ENCODE measurements at regions not wholly inside any gene's neighbourhood (a gene's known extent, or its start where the extent isn't known, plus 50 kb on each side); places are given as distances from the start of the nearest gene placed in this dataset.

DNA sequence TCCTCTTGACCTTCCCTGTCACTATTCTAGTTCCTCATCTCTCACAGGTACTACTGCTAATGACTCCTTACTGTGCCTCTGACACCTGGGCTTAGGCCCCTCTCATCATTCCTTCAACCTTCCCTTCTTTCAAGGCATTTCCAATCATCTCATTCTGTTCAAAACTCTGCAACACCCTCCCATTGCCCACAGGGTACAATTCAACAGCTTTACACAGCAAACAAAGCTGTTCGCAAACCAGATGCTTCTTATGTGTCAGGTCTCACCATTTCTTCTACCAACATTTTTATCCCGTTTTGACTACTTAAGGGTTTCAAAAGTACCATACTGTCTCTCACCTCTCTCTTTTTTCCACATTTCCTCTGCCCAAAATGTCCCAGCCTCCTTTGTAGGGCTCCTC, 84.4 kb upstream of the ID4 start:
- no peak for DNase-seq (ENCODE audit: low spot score)

DNA sequence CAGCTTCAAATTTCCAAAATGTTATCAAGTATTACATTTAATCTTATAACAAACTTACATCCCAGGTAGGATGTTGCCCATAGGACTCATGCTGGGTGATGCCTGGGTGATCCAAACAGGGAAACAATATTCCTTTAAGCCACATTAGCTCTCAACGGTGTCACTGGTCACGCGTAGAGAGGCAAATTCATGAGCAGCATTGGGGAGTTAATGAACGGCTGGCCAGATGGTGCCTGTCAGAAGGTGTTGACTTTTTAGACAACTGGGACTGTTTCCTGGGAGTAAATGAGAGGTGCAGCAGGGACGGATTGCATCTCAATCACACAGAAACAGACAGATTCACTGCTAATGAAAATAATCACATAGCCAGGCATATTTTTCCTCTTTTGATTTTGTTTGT, 83.3 kb upstream of the ID4 start:
- DNase-seq (ENCODE audit: low spot score), result no peak

DNA sequence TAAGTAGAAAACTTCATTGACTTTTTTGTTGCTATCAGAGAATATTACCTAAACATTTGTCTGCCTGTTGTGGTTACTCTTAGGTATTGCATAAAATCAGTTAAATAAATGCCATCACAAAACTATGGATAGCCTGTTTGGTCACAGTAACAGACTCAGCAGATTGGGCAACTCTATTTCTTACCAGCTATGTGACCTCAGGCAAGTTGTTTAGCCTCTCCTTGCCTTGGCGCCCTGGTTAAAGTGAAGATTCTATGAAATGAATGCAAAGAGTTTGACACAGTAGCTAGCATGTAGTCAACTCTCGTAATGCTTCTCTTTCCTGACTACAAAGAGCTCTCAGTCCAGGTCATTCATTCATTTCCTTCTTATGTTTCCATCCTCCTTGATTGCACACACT, 82.5 kb upstream of the ID4 start:
- no peak for DNase-seq (ENCODE audit: low spot score)

DNA sequence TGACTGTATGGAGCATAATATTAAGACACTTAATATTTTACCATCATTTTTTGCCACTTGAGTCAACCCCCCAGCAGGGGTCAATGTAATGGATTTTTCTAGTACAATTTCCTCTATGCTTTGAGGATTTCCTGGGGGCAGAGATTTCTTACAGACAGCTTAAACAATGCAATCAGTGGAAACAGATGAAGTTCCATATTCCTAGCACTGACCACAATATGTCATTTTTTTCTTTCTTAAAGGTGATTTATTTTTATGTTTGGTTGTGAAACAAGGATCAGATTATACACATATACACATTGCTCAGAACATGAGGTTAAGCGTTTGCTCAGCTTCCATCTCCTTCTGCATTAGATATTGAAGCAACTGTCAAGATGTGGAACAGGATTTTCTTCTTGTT, 82.0 kb upstream of the ID4 start:
- no peak for DNase-seq (ENCODE audit: low spot score)

DNA sequence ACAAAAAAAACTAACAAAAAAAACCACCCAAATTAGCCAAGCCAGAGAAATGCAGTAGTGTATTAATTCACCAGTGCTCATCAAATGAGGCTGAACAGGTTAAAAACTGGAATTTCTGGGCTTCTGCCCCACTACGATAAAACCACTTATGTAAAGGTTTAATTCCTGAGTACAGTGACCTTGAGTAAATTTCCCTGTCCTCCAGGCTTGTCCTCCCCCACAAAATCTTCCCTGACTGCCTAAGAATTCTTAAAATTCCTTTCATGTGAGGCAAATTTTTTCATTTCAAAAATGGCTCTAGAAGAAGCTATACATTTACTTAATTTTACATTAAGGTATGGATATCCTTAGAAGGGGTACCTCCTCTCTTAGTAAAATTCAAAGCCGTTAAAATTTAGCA, 80.1 kb upstream of the ID4 start:
- peak; percentile 13 for DNase-seq (ENCODE audit: low spot score)

DNA sequence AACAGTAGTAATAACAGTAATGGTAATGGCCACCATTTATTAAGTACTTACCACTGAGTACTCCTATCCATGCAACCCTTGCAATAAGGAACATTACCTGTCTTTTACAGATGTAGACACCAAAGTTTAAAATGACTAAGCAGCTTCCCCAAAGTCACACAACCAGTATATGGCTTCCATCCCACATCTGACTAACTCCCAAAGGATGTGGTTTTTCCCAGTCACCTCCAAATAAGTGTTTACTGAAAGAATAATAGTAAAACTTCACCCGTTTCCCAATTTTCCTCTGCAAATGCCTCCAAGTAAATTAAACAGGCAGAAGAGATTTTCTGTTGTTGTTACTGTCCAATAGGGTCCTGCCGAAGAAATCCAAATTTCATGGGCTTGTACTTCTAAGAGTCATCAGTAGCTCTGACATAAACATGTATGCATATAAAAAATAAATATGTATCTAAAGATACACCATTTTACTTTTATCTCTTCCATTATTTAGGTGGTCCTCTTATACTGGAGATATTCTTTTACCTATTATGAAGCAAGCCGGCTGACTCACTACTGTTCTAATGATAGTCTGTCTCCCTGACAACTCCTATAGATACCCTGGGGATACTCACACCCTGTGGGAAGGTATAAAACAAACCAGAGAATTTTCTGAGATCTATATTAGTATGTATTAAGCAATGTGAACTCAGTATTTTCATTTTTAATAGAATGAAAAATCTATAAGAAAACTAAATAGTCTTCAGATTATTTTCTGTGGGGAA, 77.9 kb upstream of the ID4 start:
- peak; percentile 53 for DNase-seq (ENCODE audit: low spot score)

DNA sequence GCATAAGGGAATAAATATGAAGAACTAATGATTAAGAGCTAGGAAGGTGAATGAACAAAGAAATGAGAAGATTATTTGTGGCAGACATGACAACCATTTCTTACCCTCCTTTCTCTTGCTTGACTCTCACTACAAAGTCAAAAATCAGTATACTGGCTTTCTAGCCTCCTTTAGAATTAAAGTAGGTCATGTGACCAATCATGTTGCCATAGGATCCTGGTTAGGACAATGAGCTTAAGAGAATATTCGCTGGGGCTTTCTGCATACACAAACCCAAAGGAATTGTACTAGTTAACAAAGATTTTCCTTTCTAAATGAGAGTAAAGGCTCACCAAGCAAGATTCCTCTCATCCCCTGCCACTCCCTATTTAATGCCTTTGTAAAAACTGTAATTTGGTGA, 76.0 kb upstream of the ID4 start:
- DNase-seq (ENCODE audit: low spot score), result no peak

DNA sequence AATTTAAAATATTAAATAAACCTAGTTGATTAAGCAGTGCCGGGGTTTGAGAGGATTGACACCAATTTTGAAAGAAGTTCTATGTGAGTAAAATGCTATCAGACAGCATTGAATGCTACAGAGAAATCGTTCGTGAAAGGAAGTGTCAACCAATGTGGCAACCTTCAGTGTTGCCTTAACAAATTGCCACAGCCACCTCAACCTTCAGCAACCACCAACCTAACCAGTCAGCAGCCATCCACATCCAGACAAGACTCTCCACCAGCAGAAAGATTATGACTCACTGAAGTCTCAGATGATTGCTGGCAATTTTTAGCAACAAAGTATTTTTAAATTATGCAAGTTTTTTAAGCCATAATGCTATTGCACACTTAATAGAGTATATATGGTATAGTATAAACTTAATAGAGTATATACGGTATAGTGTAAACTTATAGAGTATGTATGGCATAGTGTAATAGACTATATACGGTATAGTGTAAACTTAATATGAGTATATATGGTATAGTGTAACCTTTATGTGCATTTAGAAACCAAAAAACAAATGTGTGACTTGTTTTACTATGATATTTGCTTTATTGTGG, 65.3 kb upstream of the ID4 start:
- DNase-seq (ENCODE audit: low spot score), result peak; percentile 13

DNA sequence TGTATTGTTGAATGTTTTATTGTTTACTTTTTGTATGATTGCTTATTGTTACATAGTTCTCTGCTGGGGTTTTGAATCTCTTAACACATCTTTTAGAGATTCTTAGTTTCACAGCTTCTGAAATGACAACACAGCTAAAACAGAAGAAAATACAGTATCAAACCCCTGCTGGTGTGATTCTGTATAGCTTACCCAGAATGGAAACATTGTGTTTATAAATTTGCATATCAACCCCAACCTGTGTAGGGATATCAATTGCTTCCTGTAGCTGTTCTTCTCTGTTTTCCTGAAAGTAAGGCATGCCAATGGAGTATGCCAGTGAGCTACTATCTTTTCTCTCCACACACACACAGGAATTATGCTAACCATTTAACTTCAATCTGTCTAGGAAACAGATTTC, 64.3 kb upstream of the ID4 start:
- DNase-seq (ENCODE audit: low spot score), result no peak

DNA sequence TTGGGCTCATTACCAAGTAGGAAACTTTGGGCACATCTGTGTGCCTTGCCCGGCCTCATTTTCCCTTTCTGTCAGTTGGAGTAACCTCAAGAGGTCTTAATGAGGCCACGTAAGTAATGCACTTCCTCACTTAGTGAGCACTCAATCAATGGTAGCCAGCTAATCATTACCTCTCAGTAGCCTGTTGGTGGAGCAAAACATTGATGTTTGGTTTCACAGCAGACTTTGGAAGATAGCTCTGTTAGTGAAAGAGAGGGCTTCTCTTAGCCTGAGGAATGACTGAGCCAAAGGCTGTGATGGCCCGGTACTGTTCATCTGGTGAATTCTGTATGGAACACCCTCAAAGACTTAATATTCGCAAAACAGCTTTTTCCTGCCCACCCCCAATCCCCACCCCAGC, 55.9 kb upstream of the ID4 start:
- no peak for DNase-seq (ENCODE audit: low spot score)

DNA sequence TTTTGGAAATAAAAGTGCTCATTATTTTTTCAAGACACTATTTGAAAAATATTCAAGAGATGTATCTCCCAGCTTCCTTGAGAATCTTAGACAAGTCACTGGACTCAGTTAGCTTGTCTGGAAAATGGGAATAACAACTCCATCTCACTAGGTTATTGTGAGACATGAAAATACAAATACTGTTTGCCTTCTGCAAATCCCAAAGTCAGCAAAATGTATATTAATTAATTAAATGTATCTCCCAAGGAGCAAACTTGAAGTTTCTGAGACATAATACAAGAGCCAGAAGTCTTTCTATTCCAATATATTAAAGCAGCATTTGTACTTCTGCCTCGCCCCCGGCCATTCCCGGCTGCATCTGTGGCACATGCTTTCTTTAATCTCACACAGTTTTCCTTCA, 54.6 kb upstream of the ID4 start:
- no peak for DNase-seq (ENCODE audit: low spot score)

All from AG08396 (cell line).